GM12891 (cell line): ENCODE measurements at regions not wholly inside any gene's neighbourhood (a gene's known extent, or its start where the extent isn't known, plus 50 kb on each side); places are given as distances from the start of the nearest gene placed in this dataset.

Experiments
- DNase-seq: peaks from one replicate; pipeline ENCODE4 v3.0.0; 2011; ENCODE audit warnings: low spot score; ENCODE audit not compliant: insufficient read length
- FAIRE-seq: peaks from 2 replicates; lab custom pipeline; 2011; peaks lifted over from hg19 to GRCh38; lab: Jason Lieb, UNC
- PAX5 ChIP-seq: IDR thresholded peaks from 2 replicates; pipeline ENCODE4 v1.6.1; 2011; ENCODE audit warnings: low read length, moderate library complexity, mild to moderate bottlenecking; ENCODE audit not compliant: insufficient read depth, severe bottlenecking
- POLR2A ChIP-seq: IDR thresholded peaks from 2 replicates; pipeline ENCODE4 v1.6.1; 2011; ENCODE audit warnings: low read depth, low read length, control low read depth
- POLR2AphosphoS5 ChIP-seq: IDR thresholded peaks from 2 replicates; pipeline ENCODE4 v1.6.1; 2011; ENCODE audit warnings: low read depth, low read length, control low read depth
- POU2F2 ChIP-seq: IDR thresholded peaks from 2 replicates; pipeline ENCODE4 v1.6.1; 2011; ENCODE audit warnings: low read depth, mild to moderate bottlenecking, control low read depth, low read length, moderate library complexity
- SPI1 ChIP-seq: IDR thresholded peaks from 2 replicates; pipeline ENCODE4 v1.6.1; 2011; ENCODE audit warnings: low read depth, low read length, control low read depth
- TAF1 ChIP-seq: IDR thresholded peaks from 2 replicates; pipeline ENCODE4 v1.6.1; 2011; ENCODE audit warnings: low read depth, low read length, control low read depth

GRCh38 chrX:36534900-36535299 is 473.3 kb upstream of the FAM47C start:
- TF ChIP-seq POLR2AphosphoS5 (no peak), PAX5 (no peak)
- DNase-seq = no peak
- no peak for FAIRE-seq

- DNase-seq (no peak), FAIRE-seq (no peak)
- no peak for TF ChIP-seq POU2F2
- TF ChIP-seq PAX5 = no peak
Measured at GRCh38 chrX:36543499-36543898, 464.7 kb upstream of the FAM47C start.

GRCh38 chrX:36562986-36563385 is 445.2 kb upstream of the FAM47C start:
- no peak for TF ChIP-seq POLR2A
- TF ChIP-seq TAF1 = no peak
- TF ChIP-seq SPI1 = no peak
- TF ChIP-seq POLR2AphosphoS5 = no peak
- TF ChIP-seq PAX5 = no peak
- TF ChIP-seq POU2F2 = no peak
- FAIRE-seq (no peak), DNase-seq (no peak)

DNA sequence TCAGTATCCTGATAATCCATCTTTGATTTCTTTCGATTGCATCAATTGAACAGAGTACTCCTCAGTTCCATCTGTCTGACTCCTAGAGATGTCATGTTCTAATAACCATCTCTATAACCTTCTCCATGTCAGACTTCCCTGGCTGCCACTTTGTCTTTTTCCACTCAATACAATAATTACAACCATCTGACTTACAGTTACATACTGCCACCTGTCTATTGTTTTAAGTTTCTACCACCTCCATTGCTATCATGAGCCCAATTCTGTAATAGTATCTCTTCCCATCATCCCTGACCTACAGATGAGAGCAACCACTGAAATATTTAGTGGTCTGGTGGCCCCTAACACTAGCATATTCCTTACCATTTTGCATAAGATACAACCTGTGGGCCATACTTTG is 439.2 kb upstream of the FAM47C start:
- TF ChIP-seq PAX5 (no peak), POLR2A (no peak), POU2F2 (no peak)
- DNase-seq (no peak), FAIRE-seq (no peak)

GRCh38 chrX:36573720-36574119 is 434.4 kb upstream of the FAM47C start:
- DNase-seq (no peak), FAIRE-seq (no peak)
- TF ChIP-seq POLR2A = no peak
- TF ChIP-seq POU2F2 = no peak
- no peak for TF ChIP-seq PAX5
- TF ChIP-seq SPI1 = no peak
- TF ChIP-seq POLR2AphosphoS5 = no peak
- no peak for TF ChIP-seq TAF1

DNA sequence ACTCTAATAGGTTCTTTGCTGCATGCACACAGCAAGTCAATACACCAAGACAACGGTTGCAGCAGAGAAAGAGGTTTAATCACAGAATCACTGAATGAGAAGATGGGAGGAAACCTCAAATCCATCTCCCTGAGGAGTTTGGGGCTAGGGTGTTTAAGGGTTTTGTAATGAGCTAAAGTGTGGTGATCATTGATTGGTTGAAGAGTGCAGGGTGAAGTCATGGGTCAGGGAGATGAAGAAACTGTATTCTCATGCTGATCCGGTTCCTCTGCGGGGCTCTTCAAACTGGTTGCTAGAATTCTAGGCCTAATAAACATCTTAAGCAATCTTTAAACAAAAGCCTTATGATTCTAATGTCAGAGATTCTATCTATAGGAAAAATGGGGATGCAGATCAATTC is 432.5 kb upstream of the FAM47C start:
- TF ChIP-seq POLR2A (no peak), POU2F2 (no peak), SPI1 (no peak), POLR2AphosphoS5 (no peak), PAX5 (no peak), TAF1 (no peak)
- DNase-seq (no peak), FAIRE-seq (no peak)

GRCh38 chrX:36577006-36577405 is 431.2 kb upstream of the FAM47C start:
- FAIRE-seq (no peak), DNase-seq (no peak)
- TF ChIP-seq SPI1 (no peak), POU2F2 (no peak), TAF1 (no peak), PAX5 (no peak), POLR2A (no peak), POLR2AphosphoS5 (no peak)

GRCh38 chrX:36581030-36581429 is 427.1 kb upstream of the FAM47C start:
- DNase-seq (no peak), FAIRE-seq (no peak)
- TF ChIP-seq PAX5 (no peak), POLR2AphosphoS5 (no peak), SPI1 (no peak), TAF1 (no peak), POU2F2 (no peak), POLR2A (no peak)

- DNase-seq (no peak), FAIRE-seq (no peak)
- no peak for TF ChIP-seq SPI1
- TF ChIP-seq POLR2A = no peak
- no peak for TF ChIP-seq POU2F2
- TF ChIP-seq TAF1 = no peak
Measured at GRCh38 chrX:36583674-36584073, 424.5 kb upstream of the FAM47C start.

- DNase-seq = no peak
- no peak for TF ChIP-seq POLR2AphosphoS5
- TF ChIP-seq SPI1 = peak; percentile 65
- no peak for FAIRE-seq
Measured at GRCh38 chrX:36609616-36610585, 398.3 kb upstream of the FAM47C start.
